Coronary artery (tissue), 2 donors: ENCODE measurements at regions not wholly inside any gene's neighbourhood (a gene's known extent, or its start where the extent isn't known, plus 50 kb on each side); places are given as distances from the start of the nearest gene placed in this dataset.

ENCODE experiments used
- DNase-seq: peaks from one replicate; pipeline ENCODE4 v3.0.0-alpha.2; 2017; ENCODE audit warnings: low spot score
- H3K27ac ChIP-seq, 2 donors: fragments of 200-600 bp; sonication (generic); one replicate each; pipeline ENCODE4 v1.5.1; 2016 to 2019
- H3K4me3 ChIP-seq: fragments of 200-600 bp; sonication (generic); 2 replicates; pipeline ENCODE4 v1.5.1; 2016; ENCODE audit warnings: mild to moderate bottlenecking, moderate library complexity
- CTCF ChIP-seq: fragments of 200-600 bp; sonication (generic); IDR thresholded peaks from one replicate; pipeline ENCODE4 v1.5.1; 2019; ENCODE audit warnings: antibody characterized with exemption

GRCh38 chr5:112083623-112084022 is 326.6 kb upstream of the NREP start:
- no peak for TF ChIP-seq CTCF
- DNase-seq, result no peak
- Histone ChIP-seq H3K27ac (no peak overlapping the region), H3K4me3 (no peak overlapping the region)

GRCh38 chr5:112077180-112077579 is 320.2 kb upstream of the NREP start:
- no peak for TF ChIP-seq CTCF
- no peak overlapping the region for H3K4me3 ChIP-seq
- no peak overlapping the region for H3K27ac ChIP-seq
- no peak for DNase-seq

- TF ChIP-seq CTCF, result no peak
- no peak overlapping the region for H3K27ac ChIP-seq
- no peak for DNase-seq
- H3K4me3 ChIP-seq, result no peak overlapping the region
Observed at GRCh38 chr5:112070022-112070421, 313.0 kb upstream of the NREP start.

GRCh38 chr5:112069329-112069728 is 312.3 kb upstream of the NREP start:
- H3K27ac ChIP-seq, result no peak overlapping the region
- no peak for TF ChIP-seq CTCF
- no peak overlapping the region for H3K4me3 ChIP-seq
- DNase-seq, result no peak

GRCh38 chr5:112068593-112068992 is 311.6 kb upstream of the NREP start:
- DNase-seq, result no peak
- H3K27ac ChIP-seq, result no peak overlapping the region
- H3K4me3 ChIP-seq, result no peak overlapping the region
- no peak for TF ChIP-seq CTCF

- TF ChIP-seq CTCF, result no peak
- H3K27ac ChIP-seq, result no peak overlapping the region
- no peak for DNase-seq
- H3K4me3 ChIP-seq, result no peak overlapping the region
Observed at GRCh38 chr5:112065781-112066180, 308.8 kb upstream of the NREP start.

- TF ChIP-seq CTCF, result no peak
- H3K4me3 ChIP-seq, result no peak overlapping the region
- no peak for DNase-seq
- H3K27ac ChIP-seq, result no peak overlapping the region
Observed at GRCh38 chr5:112064956-112065355, 308.0 kb upstream of the NREP start.
